GM18498 (cell line): ENCODE measurements at regions not wholly inside any gene's neighbourhood (a gene's known extent, or its start where the extent isn't known, plus 50 kb on each side); places are given as distances from the start of the nearest gene placed in this dataset.

ENCODE experiments used
- ATAC-seq: cut with Tn5 transposase; IDR thresholded peaks from one replicate; pipeline ENCODE4 v1.9.1; 2021; ENCODE audit warnings: mild to moderate bottlenecking, moderate library complexity; ENCODE audit not compliant: unreplicated experiment

- ATAC-seq = no peak
Measured at GRCh38 chr17:52762147-52762793, 603.8 kb upstream of the CA10 start.

GRCh38 chr17:52759864-52760263 lies 601.4 kb upstream of the CA10 start:
- ATAC-seq = no peak

- ATAC-seq = no peak
Measured at GRCh38 chr17:52758481-52758880, 600.0 kb upstream of the CA10 start.

- no peak for ATAC-seq
Measured at GRCh38 chr17:52756746-52757145, 598.2 kb upstream of the CA10 start.

GRCh38 chr17:52754838-52755237 lies 596.3 kb upstream of the CA10 start:
- ATAC-seq = no peak

GRCh38 chr17:52751051-52751450 lies 592.5 kb upstream of the CA10 start:
- no peak for ATAC-seq

GRCh38 chr17:52744179-52744578 lies 585.7 kb upstream of the CA10 start:
- ATAC-seq = no peak

GRCh38 chr17:52740006-52740405 lies 581.5 kb upstream of the CA10 start:
- ATAC-seq = no peak

- ATAC-seq = no peak
Measured at GRCh38 chr17:52738791-52739190, 580.3 kb upstream of the CA10 start.

- no peak for ATAC-seq
Measured at GRCh38 chr17:52737071-52737470, 578.6 kb upstream of the CA10 start.

- ATAC-seq = no peak
Measured at GRCh38 chr17:52732841-52733240, 574.3 kb upstream of the CA10 start.

- no peak for ATAC-seq
Measured at GRCh38 chr17:52724578-52724977, 566.1 kb upstream of the CA10 start.

- no peak for ATAC-seq
Measured at GRCh38 chr17:52721910-52722309, 563.4 kb upstream of the CA10 start.

GRCh38 chr17:52710363-52710901 lies 551.9 kb upstream of the CA10 start:
- no peak for ATAC-seq

GRCh38 chr17:52709724-52710123 lies 551.2 kb upstream of the CA10 start:
- no peak for ATAC-seq

GRCh38 chr17:52696362-52696761 lies 537.8 kb upstream of the CA10 start:
- no peak for ATAC-seq

GRCh38 chr17:52686140-52686539 lies 527.6 kb upstream of the CA10 start:
- ATAC-seq = no peak

GRCh38 chr17:52681480-52681879 lies 523.0 kb upstream of the CA10 start:
- ATAC-seq = no peak

GRCh38 chr17:52678211-52678610 lies 519.7 kb upstream of the CA10 start:
- no peak for ATAC-seq

GRCh38 chr17:52674686-52675085 lies 516.2 kb upstream of the CA10 start:
- no peak for ATAC-seq

- no peak for ATAC-seq
Measured at GRCh38 chr17:52673791-52674190, 515.3 kb upstream of the CA10 start.

- no peak for ATAC-seq
Measured at GRCh38 chr17:52666264-52666663, 507.8 kb upstream of the CA10 start.

GRCh38 chr17:52660692-52661091 lies 502.2 kb upstream of the CA10 start:
- ATAC-seq = no peak
